NCI-H1436 (cell line): ENCODE measurements at regions not wholly inside any gene's neighbourhood (a gene's known extent, or its start where the extent isn't known, plus 50 kb on each side); places are given as distances from the start of the nearest gene placed in this dataset.

Experiments
- DNase-seq: peaks from one replicate; lab custom pipeline; 2025; lab: John Stamatoyannopoulos, UW

DNA sequence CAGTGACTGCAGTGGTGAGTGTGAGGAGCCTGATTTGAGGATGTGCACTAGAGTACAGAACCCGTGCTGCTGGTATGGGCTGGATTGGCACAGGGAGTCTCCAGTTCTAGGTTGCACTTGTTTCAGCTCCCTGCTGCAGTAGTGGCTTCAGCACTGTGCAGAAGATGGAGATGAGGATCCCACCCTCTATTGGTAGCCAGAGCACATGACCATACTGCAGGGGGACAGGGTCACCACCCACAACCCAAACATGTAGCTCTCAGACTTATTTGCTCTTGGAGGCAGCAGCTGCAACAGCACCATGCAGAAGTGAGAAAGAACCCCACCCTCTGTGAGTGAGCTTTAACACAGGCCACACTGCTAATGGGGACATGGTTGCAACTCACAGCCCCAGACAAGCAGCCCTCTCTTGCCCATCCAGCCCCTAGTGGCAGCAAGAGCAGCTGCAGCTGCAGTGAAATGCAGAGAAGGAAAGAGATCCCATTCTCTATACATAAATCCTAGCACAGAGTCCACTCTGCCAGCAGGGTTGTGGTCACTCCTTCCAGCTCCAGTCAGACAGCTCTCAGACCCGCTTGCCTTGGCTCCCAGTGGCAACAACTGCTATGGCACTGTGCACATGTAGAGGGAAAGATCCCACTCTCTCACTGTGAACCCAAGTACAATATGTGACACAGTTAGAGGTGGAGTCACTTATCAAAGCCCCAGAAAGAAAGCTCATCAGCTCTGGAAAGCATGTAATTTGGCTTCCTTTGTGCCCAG, 51.4 kb upstream of the SCIN start:
- DNase-seq, result no peak

- DNase-seq, result no peak
Observed at GRCh38 chr7:12519682-12520009, 50.9 kb upstream of the SCIN start.
